Kidney capillary endothelial cell (primary cell): ENCODE measurements at regions not wholly inside any gene's neighbourhood (a gene's known extent, or its start where the extent isn't known, plus 50 kb on each side); places are given as distances from the start of the nearest gene placed in this dataset.

Experiments
- DNase-seq: peaks from one replicate; pipeline ENCODE4 v3.0.0-alpha.2; 2018; ENCODE audit warnings: low spot score

- no peak for DNase-seq
Measured at GRCh38 chr16:82405736-82406135, 221.0 kb upstream of the CDH13 start.

GRCh38 chr16:82404586-82405315 is 222.0 kb upstream of the CDH13 start:
- no peak for DNase-seq

GRCh38 chr16:82402665-82403218 is 224.0 kb upstream of the CDH13 start:
- DNase-seq: no peak

GRCh38 chr16:82400046-82400445 is 226.7 kb upstream of the CDH13 start:
- DNase-seq: no peak

GRCh38 chr16:82396509-82396908 is 226.5 kb upstream of the MPHOSPH6 start:
- DNase-seq: no peak

GRCh38 chr16:82395212-82395611 is 225.2 kb upstream of the MPHOSPH6 start:
- DNase-seq: no peak

GRCh38 chr16:82391690-82392089 is 221.7 kb upstream of the MPHOSPH6 start:
- no peak for DNase-seq

- DNase-seq: no peak
Measured at GRCh38 chr16:82389956-82390650, 220.1 kb upstream of the MPHOSPH6 start.

- no peak for DNase-seq
Measured at GRCh38 chr16:82386761-82387160, 216.7 kb upstream of the MPHOSPH6 start.

- no peak for DNase-seq
Measured at GRCh38 chr16:82384949-82385348, 214.9 kb upstream of the MPHOSPH6 start.

GRCh38 chr16:82384017-82384416 is 214.0 kb upstream of the MPHOSPH6 start:
- no peak for DNase-seq

GRCh38 chr16:82382521-82382920 is 212.5 kb upstream of the MPHOSPH6 start:
- DNase-seq: no peak

GRCh38 chr16:82379551-82379950 is 209.5 kb upstream of the MPHOSPH6 start:
- DNase-seq: no peak

GRCh38 chr16:82373976-82374375 is 204.0 kb upstream of the MPHOSPH6 start:
- no peak for DNase-seq

GRCh38 chr16:82370282-82370681 is 200.3 kb upstream of the MPHOSPH6 start:
- DNase-seq: no peak

- peak; percentile 23 for DNase-seq
Measured at GRCh38 chr16:82368041-82368440, 198.0 kb upstream of the MPHOSPH6 start.

GRCh38 chr16:82366462-82366861 is 196.4 kb upstream of the MPHOSPH6 start:
- no peak for DNase-seq

GRCh38 chr16:82364690-82365089 is 194.7 kb upstream of the MPHOSPH6 start:
- DNase-seq: no peak

- no peak for DNase-seq
Measured at GRCh38 chr16:82363026-82363816, 193.2 kb upstream of the MPHOSPH6 start.

- no peak for DNase-seq
Measured at GRCh38 chr16:82361885-82362284, 191.9 kb upstream of the MPHOSPH6 start.

- no peak for DNase-seq
Measured at GRCh38 chr16:82360024-82360783, 190.2 kb upstream of the MPHOSPH6 start.
